Fibroblast of peridontal ligament (primary cell): ENCODE measurements at regions not wholly inside any gene's neighbourhood (a gene's known extent, or its start where the extent isn't known, plus 50 kb on each side); places are given as distances from the start of the nearest gene placed in this dataset.
A peak's percentile ranks its signal among the peaks of the same experiment; 100 is the strongest.

ENCODE experiments used
- DNase-seq: peaks from one replicate; pipeline ENCODE4 v3.0.0-alpha.2; 2010; ENCODE audit errors: extremely low read depth

- no peak for DNase-seq
Observed at GRCh38 chr5:73339051-73339575, 109.5 kb downstream of the FOXD1 start.

DNA sequence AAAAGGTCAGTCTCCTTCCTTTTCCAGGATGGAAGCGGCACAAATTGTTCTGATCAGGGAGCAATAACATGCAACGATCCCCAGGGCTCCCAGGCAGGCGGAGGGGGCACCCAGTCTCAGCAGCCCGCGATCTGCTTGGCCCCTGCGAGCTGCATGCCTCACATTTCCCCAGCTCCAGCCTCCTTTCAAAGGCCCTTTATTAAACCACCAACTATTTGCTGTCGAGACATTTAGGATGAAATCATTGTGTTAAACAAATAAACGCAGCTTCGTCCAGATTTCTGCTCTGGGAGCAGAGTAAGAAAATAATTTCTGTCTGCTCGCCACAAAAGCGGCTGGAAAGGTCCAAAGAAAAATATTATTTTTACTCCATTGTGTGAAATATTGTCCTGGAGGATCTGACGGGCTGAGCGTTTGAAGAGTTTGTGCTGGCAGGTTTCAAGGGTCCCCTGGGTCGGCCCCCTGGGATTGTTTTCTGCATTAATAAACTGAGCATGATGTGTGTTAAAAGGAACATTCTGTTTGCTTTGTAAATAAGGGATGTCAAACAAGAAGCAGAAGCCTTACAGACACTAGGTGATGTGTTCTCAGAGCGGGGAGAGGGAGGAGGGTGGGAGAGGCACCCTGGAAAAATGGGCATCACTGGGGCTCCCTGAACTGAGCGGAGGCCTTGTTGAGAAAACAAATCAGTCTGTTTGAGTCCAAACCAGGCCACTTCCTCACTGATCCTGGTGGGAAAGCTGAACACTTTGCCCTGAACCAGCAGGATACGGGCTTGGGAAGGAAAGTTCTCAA is 110.1 kb downstream of the FOXD1 start:
- peak; percentile 88 for DNase-seq

- DNase-seq, result no peak
Observed at GRCh38 chr5:73337586-73338255, 110.9 kb downstream of the FOXD1 start.

GRCh38 chr5:73336366-73336765 is 112.2 kb downstream of the FOXD1 start:
- DNase-seq, result no peak

- no peak for DNase-seq
Observed at GRCh38 chr5:73333944-73334703, 114.5 kb downstream of the FOXD1 start.

DNA sequence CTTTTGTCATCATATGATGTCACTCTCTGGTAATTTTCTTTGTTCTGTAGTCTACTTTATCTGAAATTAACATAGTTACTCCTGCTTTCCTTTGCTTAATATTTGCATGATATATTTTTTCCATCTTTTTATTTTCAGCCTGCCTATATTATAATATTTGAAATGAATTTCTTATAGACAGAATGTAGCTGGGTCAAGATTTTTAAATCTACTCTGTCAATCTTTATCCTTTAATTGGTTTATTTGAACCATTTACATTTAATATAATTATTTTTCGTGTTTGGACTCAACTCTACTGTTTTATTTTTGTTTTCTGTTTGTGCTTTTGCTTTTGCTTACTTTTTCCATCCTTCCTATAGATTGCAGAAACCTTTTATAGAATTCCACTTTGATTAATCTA is 118.0 kb downstream of the FOXD1 start:
- no peak for DNase-seq

- DNase-seq, result no peak
Observed at GRCh38 chr5:73328640-73329039, 119.9 kb downstream of the FOXD1 start.

- no peak for DNase-seq
Observed at GRCh38 chr5:73327908-73328455, 120.6 kb downstream of the FOXD1 start.

DNA sequence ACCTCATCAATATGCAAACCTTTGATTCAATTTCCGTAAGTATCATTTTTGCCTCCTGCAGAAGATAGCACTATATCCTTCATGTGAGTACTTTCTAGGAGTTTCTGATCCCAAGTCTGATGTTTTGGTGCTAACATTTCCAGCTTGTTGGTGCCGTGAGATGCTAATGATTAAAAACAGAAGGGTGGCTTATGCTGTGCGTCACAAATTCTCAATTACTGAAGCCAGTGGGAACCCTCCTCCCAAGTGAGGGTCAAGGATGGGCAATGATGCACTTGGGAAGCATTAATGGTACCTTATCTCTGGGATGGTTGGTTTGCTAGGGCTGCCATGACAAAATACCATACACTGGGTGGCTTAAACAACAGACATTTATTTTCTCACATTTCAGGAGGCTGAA is 123.0 kb downstream of the FOXD1 start:
- no peak for DNase-seq

DNA sequence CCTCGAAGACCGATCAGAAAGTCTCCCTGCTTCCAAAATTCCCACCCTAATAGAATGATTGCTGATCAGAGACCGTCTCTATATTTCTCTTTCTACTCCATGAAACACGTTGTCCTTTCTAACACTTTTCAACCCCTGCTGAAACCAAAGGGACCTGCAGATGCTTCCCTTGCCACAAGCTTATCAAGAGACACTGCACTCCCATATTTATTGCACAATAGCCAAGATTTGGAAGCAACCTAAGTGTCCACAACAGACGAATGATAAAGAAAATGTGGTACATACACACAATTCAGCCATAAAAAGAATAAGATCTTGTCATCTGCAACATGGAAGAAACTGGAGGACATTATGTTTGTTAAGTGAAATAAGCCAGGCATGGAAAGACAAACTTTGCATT is 125.1 kb downstream of the FOXD1 start:
- no peak for DNase-seq

DNA sequence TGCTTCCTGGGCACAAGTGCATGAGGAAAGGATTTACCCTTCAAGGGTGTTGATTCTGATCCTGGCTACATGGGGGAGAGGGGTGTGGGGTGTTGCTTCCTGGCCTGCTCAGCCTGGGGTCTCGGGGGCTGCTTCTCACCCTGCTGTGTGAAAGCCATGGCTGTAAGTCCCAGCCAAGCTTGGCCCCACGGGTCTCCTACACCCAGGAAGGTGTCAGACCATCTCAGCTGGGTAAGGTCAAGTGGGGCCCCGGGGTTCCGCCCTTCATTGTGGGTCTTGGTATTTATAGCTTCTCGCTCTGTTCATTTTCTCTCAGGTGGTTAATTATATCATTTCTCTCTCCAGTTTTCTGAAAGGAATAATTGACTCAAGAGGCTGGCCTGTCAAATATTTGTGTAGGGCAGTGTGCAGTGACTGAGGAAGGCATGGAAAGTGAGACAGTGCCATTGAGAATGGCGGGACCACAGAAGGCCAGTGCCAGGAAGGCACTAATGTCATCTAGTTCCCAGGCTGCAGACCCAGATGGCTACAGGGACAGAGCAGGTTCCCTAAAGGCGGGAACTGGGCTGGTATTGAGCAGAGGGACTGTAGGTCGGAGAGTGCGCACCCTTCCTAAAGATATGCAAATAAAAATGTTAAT is 126.0 kb downstream of the FOXD1 start:
- DNase-seq, result no peak

DNA sequence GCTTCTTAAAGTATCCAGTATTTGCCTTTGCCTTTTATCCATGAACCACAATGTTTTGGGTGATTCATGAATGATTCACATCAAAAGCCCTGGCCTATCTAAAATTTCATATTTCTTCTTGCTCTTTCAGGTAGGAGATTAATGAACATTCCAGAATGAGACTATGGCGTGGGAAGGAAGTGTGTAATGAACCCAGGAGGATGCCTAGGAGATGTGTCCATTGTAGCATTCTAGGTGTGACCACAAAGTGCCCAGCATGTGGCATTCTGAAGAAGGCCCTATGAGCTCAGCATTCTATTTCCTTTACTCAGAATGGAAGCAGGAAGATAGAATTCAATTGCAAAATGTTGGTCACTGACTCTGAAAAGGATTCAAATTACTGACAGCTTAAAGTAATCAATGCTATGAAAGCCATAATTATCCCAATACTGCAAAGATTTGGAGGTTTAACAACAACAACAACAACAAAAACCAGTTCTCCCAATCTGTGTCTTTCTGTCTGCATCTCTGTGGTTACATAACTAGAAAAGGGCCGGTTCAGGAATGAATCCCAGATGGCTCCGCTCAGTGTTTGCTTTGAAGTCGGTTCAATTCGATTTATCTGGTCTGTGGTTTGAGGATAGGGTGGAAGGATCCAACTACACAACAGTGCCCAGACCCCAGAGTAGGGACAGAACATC is 126.7 kb downstream of the FOXD1 start:
- peak; percentile 84 for DNase-seq

DNA sequence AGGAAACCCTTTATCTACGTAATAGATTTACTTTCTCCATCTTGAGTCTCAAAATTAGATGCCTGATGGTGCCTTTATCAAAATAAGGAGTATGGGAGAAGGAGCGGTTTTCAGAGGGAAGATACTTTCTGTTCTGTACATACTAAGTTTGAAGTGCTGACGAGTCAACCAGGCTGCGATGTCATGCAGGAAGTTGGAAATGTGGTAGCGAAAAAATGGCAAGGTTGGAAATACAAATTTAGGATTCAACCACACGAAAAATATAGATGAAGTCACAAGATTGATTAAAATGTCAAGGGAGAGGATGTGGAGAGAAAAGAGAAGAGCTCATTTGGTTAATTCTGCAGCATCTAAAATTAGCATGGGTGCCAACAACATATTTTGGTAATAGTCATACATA is 129.5 kb downstream of the FOXD1 start:
- no peak for DNase-seq

DNA sequence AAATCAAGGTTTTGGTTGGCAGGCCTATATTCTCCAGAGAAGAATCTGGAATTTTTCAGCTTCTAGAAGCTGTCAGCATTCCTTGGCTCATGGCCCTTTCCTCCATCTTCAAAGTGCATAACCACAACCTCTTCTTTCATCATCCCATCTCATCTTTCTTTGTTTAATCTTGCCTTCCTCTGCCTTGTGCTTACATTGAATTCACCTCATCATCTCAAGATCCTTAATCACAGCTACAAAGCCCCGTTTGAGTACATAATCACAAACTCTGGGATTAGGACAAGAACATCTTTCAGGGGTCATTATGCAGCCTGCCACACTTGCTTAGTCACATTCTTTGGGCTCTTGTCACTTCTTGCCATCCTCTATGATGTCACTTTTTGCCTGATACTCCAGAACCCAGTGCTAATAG is 130.3 kb downstream of the FOXD1 start:
- peak; percentile 72 for DNase-seq

GRCh38 chr5:73317523-73317922 is 131.1 kb downstream of the FOXD1 start:
- no peak for DNase-seq

DNA sequence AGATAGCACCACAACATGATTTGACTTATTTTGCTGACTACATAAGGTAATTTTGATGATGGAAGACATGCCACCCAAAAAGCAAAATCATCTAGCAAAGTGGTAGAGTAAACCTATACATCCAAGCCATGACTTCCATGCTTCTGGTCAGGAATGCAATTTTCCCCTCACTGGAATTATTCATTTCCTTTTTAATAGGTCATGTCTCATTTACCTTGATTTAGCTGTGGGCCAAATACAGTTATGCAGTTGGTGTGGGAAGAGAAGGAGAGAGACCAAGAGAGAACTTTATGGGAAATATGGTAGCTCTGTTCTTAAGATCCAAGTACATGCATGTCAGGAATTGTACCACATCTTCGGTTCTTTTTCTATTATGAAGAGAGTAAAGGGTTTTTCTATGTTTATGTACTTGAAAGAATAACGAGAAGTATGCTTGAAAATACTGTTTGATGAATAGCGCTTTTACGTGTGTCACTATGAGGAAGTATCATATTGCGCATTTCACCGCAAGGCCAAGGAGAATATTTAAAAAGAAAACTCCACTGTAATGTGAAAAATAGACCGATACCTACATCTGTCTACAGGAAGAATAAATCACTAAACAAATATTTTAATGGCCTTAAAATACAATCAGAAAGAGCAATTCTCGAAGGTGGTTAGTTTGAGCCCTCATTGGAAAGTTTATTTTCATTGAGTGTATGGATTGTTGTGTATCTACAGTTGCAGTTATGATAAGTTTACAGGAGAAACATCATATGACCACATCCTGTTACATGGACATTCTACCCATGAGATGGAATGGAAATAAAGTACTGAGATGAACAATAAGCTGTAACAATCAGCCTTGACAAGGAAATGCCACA is 134.0 kb downstream of the FOXD1 start:
- no peak for DNase-seq

DNA sequence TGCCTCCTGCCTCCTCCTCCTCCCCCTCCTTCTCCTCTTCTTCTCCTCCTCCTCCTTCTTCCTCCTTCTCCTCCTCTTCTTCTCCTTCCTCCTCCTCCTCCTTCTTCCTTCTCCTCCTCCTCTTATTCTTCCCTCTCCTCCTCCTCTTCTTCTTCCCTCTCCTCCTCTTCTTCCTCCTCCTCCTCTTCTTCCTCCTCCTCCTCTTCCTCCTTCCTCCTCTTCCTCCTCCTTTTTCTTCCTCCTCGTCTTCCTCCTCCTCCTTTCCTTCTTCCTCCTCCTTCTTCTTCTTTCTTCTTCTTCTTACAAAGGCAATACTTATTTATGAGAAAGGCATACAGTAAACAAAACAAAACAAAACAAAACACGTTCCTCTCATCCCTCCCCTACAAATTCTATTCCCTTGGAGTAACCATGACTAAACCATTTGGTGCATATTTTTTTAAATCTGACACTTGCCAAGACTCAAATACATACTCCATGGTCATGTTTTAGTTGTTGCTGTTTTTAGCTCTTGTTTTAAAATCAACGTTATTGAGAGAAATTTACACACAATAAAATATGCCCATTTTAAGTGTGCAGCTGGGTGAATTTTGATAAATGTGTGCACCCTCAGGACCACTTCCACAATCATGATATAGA is 135.6 kb downstream of the FOXD1 start:
- DNase-seq, result peak; percentile 67

DNA sequence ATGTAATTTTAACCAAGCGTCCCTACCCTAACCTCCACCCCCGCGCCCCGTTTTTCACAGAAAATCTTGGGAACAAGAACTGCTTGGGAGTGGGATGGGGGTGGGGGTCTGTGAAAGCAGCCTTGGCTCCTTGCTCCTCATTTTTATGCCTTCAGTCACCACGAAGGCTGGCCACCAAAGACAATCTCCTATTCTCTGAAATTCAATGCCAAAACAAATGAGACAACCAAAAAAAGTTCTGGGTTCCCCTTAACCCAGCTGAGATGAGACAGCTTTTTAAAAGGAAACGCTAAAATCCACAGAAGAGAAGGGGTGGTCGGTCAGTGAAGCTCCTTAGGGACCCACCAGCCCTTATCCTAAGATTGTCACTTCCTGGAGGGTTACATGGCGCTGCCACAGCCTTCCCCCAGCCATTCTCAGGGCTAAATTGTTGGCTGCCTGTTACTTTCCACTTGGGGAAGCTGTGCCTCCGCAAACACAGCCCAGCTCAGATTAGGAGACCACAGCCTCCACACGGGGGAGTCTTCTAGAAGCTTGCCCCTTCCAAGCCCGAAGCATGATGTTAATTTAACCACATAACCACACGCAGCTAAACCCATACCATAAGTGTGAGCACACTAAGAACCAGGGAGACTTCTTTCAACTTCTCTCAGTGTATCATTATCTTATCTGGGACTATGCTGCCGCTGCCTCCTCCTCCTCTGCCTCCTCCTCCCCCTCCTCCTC is 136.3 kb downstream of the FOXD1 start:
- DNase-seq, result peak; percentile 97
